Panc1 (cell line): ENCODE measurements at regions not wholly inside any gene's neighbourhood (a gene's known extent, or its start where the extent isn't known, plus 50 kb on each side); places are given as distances from the start of the nearest gene placed in this dataset.

Experiments
- ATAC-seq: fragments of 200-7000 bp; cut with Tn5 transposase; 2 replicates; pipeline ENCODE4 v1.9.1; 2020; ENCODE audit warnings: mild to moderate bottlenecking, moderate library complexity
- BruUV-seq: library from RNA; stranded (reverse); fragments of 400-500 nt; replicated peaks from 2 replicates; lab custom pipeline; 2021; lab: Mats Ljungman, UMichigan
- CTCF ChIA-PET: fragments of 300-600 bp; sonication (Branson Sonifier 250); formaldehyde crosslinking; loops from one replicate; lab custom pipeline; 2022; ENCODE audit warnings: antibody characterized with exemption; lab: Charles Lee
- POLR2A ChIA-PET: fragments of 300-600 bp; sonication (Branson Sonifier 250); formaldehyde crosslinking; loops from one replicate; lab custom pipeline; 2022; ENCODE audit warnings: antibody characterized with exemption; lab: Charles Lee
- DNase-seq: peaks from one replicate; pipeline ENCODE4 v3.0.0-alpha.2; 2010; ENCODE audit warnings: low read depth, low spot score
- H3K27ac ChIP-seq: 2 replicates; pipeline ENCODE4 v1.5.1; 2011; ENCODE audit warnings: mild to moderate bottlenecking, low read length, inconsistent platforms
- H3K27me3 ChIP-seq: fragments of 200-500 bp; sonication (Bioruptor generic); 2 replicates; pipeline ENCODE4 v1.6.0; 2014; ENCODE audit warnings: low read length, inconsistent platforms; ENCODE audit not compliant: control insufficient read depth, insufficient read depth
- H3K36me3 ChIP-seq: fragments of 200-500 bp; sonication (Bioruptor generic); 2 replicates; pipeline ENCODE4 v1.5.1; 2014; ENCODE audit warnings: inconsistent platforms, mild to moderate bottlenecking, low read length, moderate library complexity; ENCODE audit not compliant: control insufficient read depth, insufficient read depth
- H3K4me1 ChIP-seq: 2 replicates; pipeline ENCODE4 v1.5.1; 2011; ENCODE audit warnings: inconsistent platforms, mild to moderate bottlenecking, low read length, moderate library complexity; ENCODE audit not compliant: control insufficient read depth, insufficient read depth
- H3K4me3 ChIP-seq, 2 experiments: 2 replicates each; pipeline ENCODE4 v1.5.1; 2011 to 2012; ENCODE audit warnings: low read depth in 2 of 2, low read length in 2 of 2, mild to moderate bottlenecking in 2 of 2, inconsistent platforms in 1 of 2, moderate library complexity in 1 of 2
- H3K9me3 ChIP-seq: fragments of 200-500 bp; sonication (Bioruptor generic); 2 replicates; pipeline ENCODE4 v1.5.1; 2014; ENCODE audit warnings: low read depth, mild to moderate bottlenecking, inconsistent platforms, low read length, moderate library complexity; ENCODE audit not compliant: control insufficient read depth, insufficient read depth
- CTCF ChIP-seq: fragments of 450-650 bp; IDR thresholded peaks from 2 replicates; pipeline ENCODE4 v1.5.1; 2017; ENCODE audit warnings: mild to moderate bottlenecking
- POLR2AphosphoS5 ChIP-seq: IDR thresholded peaks from 2 replicates; pipeline ENCODE4 v1.6.1; 2012; ENCODE audit warnings: mild to moderate bottlenecking, low read depth, low read length, moderate library complexity
- REST ChIP-seq, 2 experiments: IDR thresholded peaks; 2 replicates each; pipeline ENCODE4 v1.6.1; 2011 to 2012; ENCODE audit warnings: low read depth in 2 of 2, control low read depth in 1 of 2, low read length in 1 of 2, mild to moderate bottlenecking in 1 of 2, moderate library complexity in 1 of 2; ENCODE audit not compliant: insufficient read depth in 1 of 2
- SIN3A ChIP-seq: IDR thresholded peaks from 2 replicates; pipeline ENCODE4 v1.6.1; 2012; ENCODE audit warnings: low read depth, mild to moderate bottlenecking, low read length, moderate library complexity, borderline replicate concordance; ENCODE audit not compliant: insufficient read depth
- TCF7L2 ChIP-seq: IDR thresholded peaks from 2 replicates; pipeline ENCODE4 v1.6.1; 2011; ENCODE audit warnings: mild to moderate bottlenecking, low read depth, low read length, inconsistent platforms
- in situ Hi-C: cut with HindIII; loops from 2 replicates; pipeline ENCODE4 v1.10.0; 2016; ENCODE audit warnings: low sequenced_read_pairs, low pct_unique_long_range_greater_than_20kb
- intact Hi-C: fragments of 100-400 bp; cut with micrococcal nuclease; formaldehyde crosslinking; loops from one replicate; pipeline ENCODE4 v1.10.0; 2022; ENCODE audit not compliant: unreplicated experiment

- in situ Hi-C loops: no loop called here
- CTCF ChIA-PET: no interaction called here
- POLR2A ChIA-PET: no interaction called here
Observed at GRCh38 chr3:26807272-26807671, 184.7 kb downstream of the LRRC3B start.

GRCh38 chr3:26825454-26825853 lies 202.9 kb downstream of the LRRC3B start:
- Histone ChIP-seq H3K36me3 (no peaks in the 10 kb centered on the region), H3K27ac (no peak overlapping the region), H3K4me1 (no peaks in the 10 kb centered on the region), H3K4me3 (no peak overlapping the region), H3K9me3 (no peaks in the 10 kb centered on the region), H3K27me3 (no peaks in the 10 kb centered on the region)
- no peak for TF ChIP-seq SIN3A
- no peak for TF ChIP-seq CTCF
- no peak for TF ChIP-seq TCF7L2
- no peak for TF ChIP-seq POLR2AphosphoS5
- POLR2A ChIA-PET: no interaction called here
- intact Hi-C loops (no loop called here), in situ Hi-C loops (no loop called here)
- BruUV-seq: no TSS peak
- CTCF ChIA-PET: no interaction called here
- ATAC-seq (no peak), DNase-seq (no peak)

More at GRCh38 chr3:26807272-26807671, 184.7 kb downstream of the LRRC3B start:
- Histone ChIP-seq H3K4me3 (no peak overlapping the region), H3K4me1 (no peaks in the 10 kb centered on the region), H3K27me3 (no peaks in the 10 kb centered on the region), H3K9me3 (no peaks in the 10 kb centered on the region), H3K27ac (no peak overlapping the region), H3K36me3 (no peaks in the 10 kb centered on the region)
- TF ChIP-seq REST (IDR thresholded peaks at IDR 0.05; ENCODE audit: insufficient read depth in 1 of 2, low read depth in 2 of 2, low read length in 1 of 2) (no peak), POLR2AphosphoS5 (no peak), SIN3A (no peak), CTCF (no peak), TCF7L2 (no peak)
- no TSS peak for BruUV-seq
- intact Hi-C loops: no loop called here
- no peak for DNase-seq
- ATAC-seq: no peak
